Glomerular visceral epithelial cell (primary cell): ENCODE measurements at regions not wholly inside any gene's neighbourhood (a gene's known extent, or its start where the extent isn't known, plus 50 kb on each side); places are given as distances from the start of the nearest gene placed in this dataset.

Experiments
- DNase-seq: peaks from one replicate; pipeline ENCODE4 v3.0.0-alpha.2; 2016; ENCODE audit errors: extremely low spot score

DNA sequence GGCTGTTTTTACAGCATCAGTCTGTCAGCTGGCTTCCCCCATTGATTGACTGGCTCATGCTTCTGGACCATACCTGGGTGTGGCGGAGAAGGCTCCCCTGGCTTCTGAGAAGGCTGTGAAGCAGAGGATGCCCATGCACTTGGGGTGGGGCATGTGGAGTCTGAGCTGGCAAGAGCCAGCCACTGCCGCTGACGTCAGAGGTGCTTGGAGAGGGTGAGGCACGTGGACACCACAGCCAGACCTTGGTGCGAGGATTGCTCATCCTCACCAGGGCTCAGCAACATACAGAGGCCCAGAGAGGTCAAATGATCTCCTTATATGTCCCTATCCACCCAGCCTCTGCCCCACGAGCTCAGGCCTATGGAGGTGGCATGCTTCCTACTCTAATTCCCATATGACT is 211.2 kb upstream of the PMEPA1 start:
- DNase-seq = no peak

DNA sequence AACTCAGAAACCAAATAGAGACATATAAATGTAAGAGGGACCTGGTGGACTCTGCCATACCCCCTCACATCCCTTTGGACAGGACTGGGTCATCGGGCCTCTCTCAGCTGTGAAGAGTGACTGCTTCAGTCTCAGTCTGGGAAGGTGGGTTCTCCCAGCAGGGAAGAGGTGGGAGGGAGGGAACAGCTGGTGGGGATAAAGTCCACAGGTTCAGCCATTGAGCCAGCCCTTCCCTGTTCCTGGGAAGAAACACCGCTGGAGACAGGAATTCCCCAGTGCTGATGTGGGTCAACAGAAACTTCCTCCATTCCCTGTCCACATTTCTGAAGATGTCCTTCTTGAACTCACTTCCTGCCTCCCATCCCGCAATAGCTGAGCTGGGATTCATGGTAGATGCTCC is 209.2 kb upstream of the PMEPA1 start:
- DNase-seq = no peak

- no peak for DNase-seq
Observed at GRCh38 chr20:57918551-57918950, 208.7 kb upstream of the PMEPA1 start.

- no peak for DNase-seq
Observed at GRCh38 chr20:57914205-57914604, 204.4 kb upstream of the PMEPA1 start.

DNA sequence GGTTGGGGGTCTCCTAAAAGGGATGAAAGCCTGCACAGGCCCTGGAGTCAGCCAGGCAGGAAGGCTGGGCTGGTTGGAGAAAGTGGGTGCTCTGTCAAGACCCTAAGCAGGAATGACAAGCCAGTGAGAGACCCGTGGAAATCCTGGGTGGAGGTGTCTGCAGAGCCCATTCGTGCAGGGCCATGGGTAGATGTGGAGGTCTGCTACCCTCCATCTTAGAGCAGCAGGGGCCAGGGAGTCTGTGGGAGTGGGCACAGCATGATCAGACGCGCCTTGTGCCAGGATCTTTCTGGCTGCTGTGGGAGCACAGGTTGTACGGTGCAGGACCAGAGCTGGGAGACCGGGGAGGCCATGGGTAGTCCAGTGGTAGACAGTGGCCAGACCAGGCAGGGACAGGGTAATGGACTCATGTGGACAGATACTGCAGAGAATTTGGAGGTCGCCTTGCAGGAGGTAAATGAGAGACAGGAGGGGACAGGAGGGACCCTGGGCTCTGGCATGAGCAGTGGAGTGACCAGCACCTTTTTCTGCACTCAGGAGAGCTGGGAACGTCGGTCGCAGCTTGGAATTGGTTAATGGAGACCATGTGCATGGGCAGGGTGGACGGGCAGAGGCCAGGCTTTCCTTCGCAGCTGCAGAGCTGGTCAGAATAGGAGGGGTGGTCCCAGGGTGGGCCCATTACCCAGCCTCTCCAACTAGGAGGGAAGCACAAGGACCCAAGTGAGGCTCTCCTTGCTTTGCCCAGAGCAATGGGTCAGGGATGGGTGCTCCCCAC is 203.5 kb upstream of the PMEPA1 start:
- DNase-seq = no peak

GRCh38 chr20:57912227-57912582 is 202.4 kb upstream of the PMEPA1 start:
- no peak for DNase-seq

GRCh38 chr20:57911512-57912226 is 201.9 kb upstream of the PMEPA1 start:
- no peak for DNase-seq

- DNase-seq = no peak
Observed at GRCh38 chr20:57910716-57911115, 200.9 kb upstream of the PMEPA1 start.

- DNase-seq = no peak
Observed at GRCh38 chr20:57909763-57910331, 200.0 kb upstream of the PMEPA1 start.

GRCh38 chr20:57908704-57909630 is 199.2 kb upstream of the PMEPA1 start:
- DNase-seq = no peak

GRCh38 chr20:57908226-57908625 is 198.4 kb upstream of the PMEPA1 start:
- no peak for DNase-seq

DNA sequence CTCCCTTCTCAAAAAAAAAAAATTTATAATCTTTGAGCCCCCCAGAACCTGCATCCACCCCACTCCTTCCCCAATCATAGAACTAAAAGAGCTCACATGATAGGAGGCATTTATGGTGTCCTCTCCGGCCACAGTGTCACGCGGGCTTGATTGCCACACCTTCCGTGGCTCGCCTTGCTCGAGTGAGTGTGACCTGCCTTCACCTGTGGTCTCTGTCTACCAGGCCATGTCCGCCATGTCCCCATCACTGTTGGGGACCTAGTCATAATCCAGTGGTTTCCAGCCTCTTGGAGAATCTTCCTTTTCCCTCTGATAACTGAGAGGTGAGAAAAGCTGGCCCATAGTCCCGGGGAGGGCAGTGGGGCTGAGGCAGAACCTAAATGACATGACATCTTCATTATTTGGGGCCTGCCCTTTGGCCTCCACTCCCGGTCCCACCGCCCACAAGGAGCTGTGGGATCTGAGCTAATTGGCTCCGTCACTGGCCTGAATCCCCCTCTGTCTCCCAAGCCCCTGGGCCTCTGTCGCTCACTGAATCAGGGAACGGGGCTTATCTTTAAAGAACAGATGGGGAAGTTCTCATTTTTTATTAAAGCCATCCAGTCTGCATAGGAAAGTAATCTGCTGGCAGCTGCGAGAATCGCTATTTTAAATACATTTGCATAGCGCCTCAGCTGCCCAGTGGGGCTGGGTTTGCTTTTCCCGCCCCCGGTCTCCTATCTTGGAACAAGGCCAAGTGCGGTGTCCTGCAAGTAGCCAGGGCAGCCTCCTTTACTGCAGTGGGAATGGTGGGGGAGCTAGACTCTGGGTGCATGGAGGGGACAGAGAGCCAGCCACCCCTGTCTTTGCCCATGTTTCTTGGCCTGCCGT is 197.6 kb upstream of the PMEPA1 start:
- no peak for DNase-seq

DNA sequence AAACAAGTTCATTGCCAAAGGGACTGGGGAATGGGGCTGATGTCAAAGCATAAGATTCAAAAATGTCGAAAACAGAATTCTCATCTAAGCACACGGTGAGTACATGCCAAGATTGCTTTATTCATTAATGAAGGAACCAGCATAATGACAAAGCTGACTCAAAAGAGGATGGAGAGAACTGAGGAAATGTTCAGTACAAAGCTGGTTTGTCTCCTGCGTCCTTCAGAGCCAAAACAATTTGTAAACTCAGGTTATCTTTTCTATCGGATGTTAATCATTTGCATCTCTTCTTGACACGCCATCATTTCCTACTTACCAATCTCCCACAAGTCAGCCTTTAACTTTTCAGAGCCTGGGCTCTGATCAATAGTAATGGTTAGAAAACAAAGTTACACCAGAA is 195.6 kb upstream of the PMEPA1 start:
- DNase-seq = no peak

DNA sequence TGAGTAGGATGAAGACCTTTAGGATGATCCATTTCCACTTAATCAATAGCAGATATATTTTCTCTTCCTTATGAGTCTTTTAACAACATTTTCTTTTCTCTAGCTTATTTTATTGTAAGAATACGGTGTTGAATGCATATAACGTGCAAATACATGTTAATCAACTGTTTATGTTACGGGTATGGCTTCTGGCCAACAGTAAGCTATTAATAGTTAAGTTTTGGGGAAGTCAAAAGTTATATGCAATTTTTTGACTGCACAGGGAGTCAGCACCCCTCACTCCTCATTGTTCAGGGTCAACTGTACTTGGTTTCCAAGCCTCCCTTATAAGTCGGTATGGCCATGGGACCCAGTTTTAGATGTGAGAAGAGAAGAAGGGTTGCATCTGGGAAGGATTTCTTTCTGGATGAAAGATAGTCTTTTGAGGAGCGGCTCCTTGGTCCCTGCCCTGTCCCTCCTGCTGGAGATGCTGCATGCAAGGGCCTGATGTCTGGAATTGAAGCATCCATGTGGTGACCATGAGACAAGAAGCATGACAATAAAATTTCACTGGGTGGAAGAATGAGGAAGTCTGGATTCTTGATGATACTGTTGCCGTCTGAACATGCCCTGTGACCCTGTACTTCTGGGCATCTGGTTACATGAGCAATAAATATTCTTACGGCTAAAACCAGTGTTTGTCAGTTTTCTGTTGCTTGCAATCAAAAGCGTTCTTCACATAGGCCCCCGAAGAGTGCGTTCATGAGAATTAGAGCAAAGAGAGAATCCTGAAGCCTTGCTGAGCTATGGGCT is 194.7 kb upstream of the PMEPA1 start:
- no peak for DNase-seq

- DNase-seq = peak; percentile 77
Observed at GRCh38 chr20:57902473-57902872, 192.7 kb upstream of the PMEPA1 start.

DNA sequence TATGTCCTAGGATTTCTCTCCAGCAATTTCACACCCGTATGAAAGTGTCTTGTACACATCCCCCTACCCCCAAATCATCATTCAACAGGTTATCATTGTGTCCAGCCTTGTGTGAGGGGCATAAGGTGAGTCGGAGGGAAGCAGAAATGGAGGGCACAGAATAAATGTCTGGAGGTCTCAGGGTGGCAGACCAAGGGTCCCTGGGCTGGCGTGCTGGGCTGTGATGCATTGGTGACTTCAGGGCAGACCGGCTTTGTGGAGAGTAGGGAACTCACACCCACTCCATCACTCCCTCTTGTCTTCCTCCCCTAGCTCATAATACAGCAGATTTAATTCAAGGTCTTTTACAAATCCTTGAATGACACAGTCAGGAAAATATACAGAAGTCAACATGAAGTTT is 191.7 kb upstream of the PMEPA1 start:
- no peak for DNase-seq

- DNase-seq = no peak
Observed at GRCh38 chr20:57900226-57900905, 190.6 kb upstream of the PMEPA1 start.

- DNase-seq = no peak
Observed at GRCh38 chr20:57899554-57899953, 189.7 kb upstream of the PMEPA1 start.

DNA sequence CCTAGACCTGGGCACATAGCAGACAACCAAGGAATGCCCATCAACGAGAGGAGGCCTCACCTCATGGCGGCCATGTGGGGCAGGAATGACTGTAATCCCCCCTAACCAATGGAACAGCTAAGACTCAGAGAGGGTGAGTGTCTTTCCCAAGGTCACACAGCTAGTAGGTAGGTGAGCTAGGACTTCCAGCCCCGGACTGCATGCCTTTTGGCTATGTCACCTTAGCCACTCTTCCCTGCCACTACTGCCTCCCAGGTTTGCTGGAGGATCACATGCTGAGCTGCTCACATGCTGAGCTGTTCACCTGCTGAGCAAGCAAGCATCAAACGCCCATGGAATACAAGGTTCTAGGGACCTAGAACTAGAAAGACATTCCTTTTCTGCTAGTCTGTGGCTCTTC is 188.5 kb upstream of the PMEPA1 start:
- DNase-seq = no peak

DNA sequence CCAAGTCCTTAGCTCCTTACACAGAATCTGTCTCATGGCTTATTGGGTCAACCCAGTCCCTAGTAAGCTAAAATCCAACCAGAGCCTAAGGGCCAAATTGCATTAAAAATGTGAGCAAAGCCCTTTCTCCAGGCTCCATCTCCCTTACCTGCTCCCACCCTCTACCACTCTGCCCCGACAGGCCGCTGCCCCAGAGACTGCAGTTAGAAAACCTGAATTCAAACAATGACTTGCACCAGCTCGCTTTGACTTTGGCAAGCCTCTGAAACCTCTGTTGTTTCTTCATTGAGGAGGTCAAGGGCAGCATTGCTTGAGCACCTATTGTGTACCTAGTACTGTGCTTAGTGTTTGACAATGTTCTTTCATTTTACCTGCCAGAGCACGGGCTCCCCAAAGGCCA is 188.1 kb upstream of the PMEPA1 start:
- no peak for DNase-seq
